ENCODE measurements at regions not wholly inside any gene's neighbourhood (a gene's known extent, or its start where the extent isn't known, plus 50 kb on each side); places are given as distances from the start of the nearest gene placed in this dataset.

GRCh38 chr1:219778793-219779369, 149.5 kb downstream of the SLC30A10 start:
- no peaks in the 10 kb centered on the region for H3K9me2 ChIP-seq (ENCODE audit: low read depth, low read length)
- no peaks in the 10 kb centered on the region for H3F3A ChIP-seq (ENCODE audit: insufficient read depth, low read length)

GRCh38 chr1:219778110-219778509, 150.2 kb downstream of the SLC30A10 start:
- no peaks in the 10 kb centered on the region for H3K9me2 ChIP-seq (ENCODE audit: low read depth, low read length)
- H2AFZ ChIP-seq (ENCODE audit: low read length), result no peak overlapping the region
- H3K4me2 ChIP-seq (ENCODE audit: low read length), result no peak overlapping the region
- no peaks in the 10 kb centered on the region for H4K20me1 ChIP-seq (ENCODE audit: insufficient read depth, low read length)
- H3K79me2 ChIP-seq (ENCODE audit: insufficient read depth, low read length), result no peaks in the 10 kb centered on the region
- H3K4me3 ChIP-seq (ENCODE audit: low read depth, low read length, poor library complexity, severe bottlenecking), result no peak overlapping the region
- no peaks in the 10 kb centered on the region for H3K27me3 ChIP-seq (ENCODE audit: insufficient read depth, low read length)
- H3K9me3 ChIP-seq (ENCODE audit: low read length), result no peaks in the 10 kb centered on the region
- no peak overlapping the region for H3K9ac ChIP-seq (ENCODE audit: low read length)
- no peaks in the 10 kb centered on the region for H3K4me1 ChIP-seq (ENCODE audit: insufficient read depth, low read length, severe bottlenecking)
- TF ChIP-seq CTCF (IDR thresholded peaks at IDR 0.05; ENCODE audit: low read length) (no peak), EZH2 (IDR thresholded peaks at IDR 0.05; ENCODE audit: borderline replicate concordance, low read length) (no peak)
- no peaks in the 10 kb centered on the region for H3F3A ChIP-seq (ENCODE audit: insufficient read depth, low read length)
- no peaks in the 10 kb centered on the region for H3K36me3 ChIP-seq (ENCODE audit: insufficient read depth, low read length)
- H3K27ac ChIP-seq (ENCODE audit: low read depth, low read length, poor library complexity, severe bottlenecking), result no peak overlapping the region

More at GRCh38 chr1:219778793-219779369, 149.5 kb downstream of the SLC30A10 start:
- Histone ChIP-seq H3K9ac (ENCODE audit: low read length) (no peak overlapping the region), H3K4me3 (ENCODE audit: low read depth, low read length, poor library complexity, severe bottlenecking) (no peak overlapping the region), H3K36me3 (ENCODE audit: insufficient read depth, low read length) (no peaks in the 10 kb centered on the region), H3K9me3 (ENCODE audit: low read length) (no peaks in the 10 kb centered on the region), H3K79me2 (ENCODE audit: insufficient read depth, low read length) (no peaks in the 10 kb centered on the region), H3K27ac (ENCODE audit: low read depth, low read length, poor library complexity, severe bottlenecking) (no peak overlapping the region), H2AFZ (ENCODE audit: low read length) (no peak overlapping the region), H4K20me1 (ENCODE audit: insufficient read depth, low read length) (no peaks in the 10 kb centered on the region), H3K27me3 (ENCODE audit: insufficient read depth, low read length) (no peaks in the 10 kb centered on the region), H3K4me1 (ENCODE audit: insufficient read depth, low read length, severe bottlenecking) (no peaks in the 10 kb centered on the region), H3K4me2 (ENCODE audit: low read length) (no peak overlapping the region)
- no peak for TF ChIP-seq CTCF (IDR thresholded peaks at IDR 0.05; ENCODE audit: low read length)
- TF ChIP-seq EZH2 (IDR thresholded peaks at IDR 0.05; ENCODE audit: borderline replicate concordance, low read length), result no peak

DNA sequence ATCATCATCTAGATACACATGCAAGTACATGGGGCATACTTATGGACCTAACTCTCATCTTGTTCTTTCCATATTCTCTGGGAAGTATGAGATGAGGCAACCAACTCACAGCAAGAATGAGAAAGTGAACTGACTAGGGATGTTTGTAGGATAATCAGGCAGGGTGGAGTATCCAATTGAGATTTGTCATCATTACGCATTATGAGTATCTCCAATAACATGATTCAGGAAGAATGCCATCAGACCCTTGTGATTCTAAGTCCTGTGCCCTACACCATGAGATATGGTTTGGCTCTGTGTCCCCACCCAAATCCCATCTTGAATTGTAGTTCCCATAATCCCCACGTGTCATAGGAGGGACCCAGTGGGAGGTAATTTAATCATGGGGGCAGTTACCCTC, 154.0 kb downstream of the SLC30A10 start:
- H3K9me3 ChIP-seq (ENCODE audit: low read length), result no peaks in the 10 kb centered on the region
- TF ChIP-seq CTCF (IDR thresholded peaks at IDR 0.05; ENCODE audit: low read length) (no peak), EZH2 (IDR thresholded peaks at IDR 0.05; ENCODE audit: borderline replicate concordance, low read length) (no peak)
- no peak overlapping the region for H3K4me2 ChIP-seq (ENCODE audit: low read length)
- H3K9ac ChIP-seq (ENCODE audit: low read length), result no peak overlapping the region
- H2AFZ ChIP-seq (ENCODE audit: low read length), result no peak overlapping the region
- no peaks in the 10 kb centered on the region for H3K36me3 ChIP-seq (ENCODE audit: insufficient read depth, low read length)
- H3K4me3 ChIP-seq (ENCODE audit: low read depth, low read length, poor library complexity, severe bottlenecking), result no peak overlapping the region
- H4K20me1 ChIP-seq (ENCODE audit: insufficient read depth, low read length), result no peaks in the 10 kb centered on the region
- no peaks in the 10 kb centered on the region for H3F3A ChIP-seq (ENCODE audit: insufficient read depth, low read length)
- no peaks in the 10 kb centered on the region for H3K27me3 ChIP-seq (ENCODE audit: insufficient read depth, low read length)
- no peaks in the 10 kb centered on the region for H3K9me2 ChIP-seq (ENCODE audit: low read depth, low read length)
- H3K79me2 ChIP-seq (ENCODE audit: insufficient read depth, low read length), result no peaks in the 10 kb centered on the region
- no peak overlapping the region for H3K27ac ChIP-seq (ENCODE audit: low read depth, low read length, poor library complexity, severe bottlenecking)
- H3K4me1 ChIP-seq (ENCODE audit: insufficient read depth, low read length, severe bottlenecking), result no peaks in the 10 kb centered on the region

Measured in OCI-LY1 (cell line).